ENCODE measurements at regions not wholly inside any gene's neighbourhood (a gene's known extent, or its start where the extent isn't known, plus 50 kb on each side); places are given as distances from the start of the nearest gene placed in this dataset.

DNA sequence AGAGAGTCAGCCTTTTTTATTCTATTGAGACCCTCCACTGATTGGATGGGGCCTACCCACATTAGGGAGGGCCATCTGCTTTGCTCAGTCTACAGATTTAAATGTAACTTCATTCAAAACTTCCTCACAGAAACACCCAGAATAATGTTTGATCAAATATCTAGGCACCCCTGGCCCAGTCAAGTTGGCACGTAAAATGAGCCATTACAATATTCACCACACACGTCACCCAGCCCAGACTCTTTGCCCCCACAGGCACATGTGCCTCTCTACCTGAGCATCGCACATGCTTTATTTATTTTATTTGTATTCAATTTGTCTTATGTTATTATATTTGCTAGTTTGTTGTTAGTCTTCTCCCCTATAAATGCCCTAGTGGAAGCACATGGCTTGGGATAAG lies 70.9 kb upstream of the EYA2 start:
- TF ChIP-seq, protein P1, sequence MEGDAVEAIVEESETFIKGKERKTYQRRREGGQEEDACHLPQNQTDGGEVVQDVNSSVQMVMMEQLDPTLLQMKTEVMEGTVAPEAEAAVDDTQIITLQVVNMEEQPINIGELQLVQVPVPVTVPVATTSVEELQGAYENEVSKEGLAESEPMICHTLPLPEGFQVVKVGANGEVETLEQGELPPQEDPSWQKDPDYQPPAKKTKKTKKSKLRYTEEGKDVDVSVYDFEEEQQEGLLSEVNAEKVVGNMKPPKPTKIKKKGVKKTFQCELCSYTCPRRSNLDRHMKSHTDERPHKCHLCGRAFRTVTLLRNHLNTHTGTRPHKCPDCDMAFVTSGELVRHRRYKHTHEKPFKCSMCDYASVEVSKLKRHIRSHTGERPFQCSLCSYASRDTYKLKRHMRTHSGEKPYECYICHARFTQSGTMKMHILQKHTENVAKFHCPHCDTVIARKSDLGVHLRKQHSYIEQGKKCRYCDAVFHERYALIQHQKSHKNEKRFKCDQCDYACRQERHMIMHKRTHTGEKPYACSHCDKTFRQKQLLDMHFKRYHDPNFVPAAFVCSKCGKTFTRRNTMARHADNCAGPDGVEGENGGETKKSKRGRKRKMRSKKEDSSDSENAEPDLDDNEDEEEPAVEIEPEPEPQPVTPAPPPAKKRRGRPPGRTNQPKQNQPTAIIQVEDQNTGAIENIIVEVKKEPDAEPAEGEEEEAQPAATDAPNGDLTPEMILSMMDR (conservative IDR thresholded peaks at IDR 0.05; ENCODE audit: low read depth, low read length), result no peak
- no peak for TF ChIP-seq EZH2 (IDR thresholded peaks at IDR 0.05; ENCODE audit: low read length, unreplicated experiment)
- TF ChIP-seq EZH2phosphoT487 (IDR thresholded peaks at IDR 0.05; ENCODE audit: borderline replicate concordance, low read length), result no peak

Data from PC-3 (cell line).